ENCODE measurements at regions not wholly inside any gene's neighbourhood (a gene's known extent, or its start where the extent isn't known, plus 50 kb on each side); places are given as distances from the start of the nearest gene placed in this dataset.
A peak's percentile ranks its signal among the peaks of the same experiment; 100 is the strongest.

- FAIRE-seq (no peak), ATAC-seq (no peak), DNase-seq (no peak)
- no peak for TF ChIP-seq CTCF (IDR thresholded peaks at IDR 0.05)
- intact Hi-C loops (cut with DNase I): no loop called here
- WGBS, 2 donors: 72 to 73% methylated on average over 10 of the region's 10 CpGs
- H3K4me1 ChIP-seq: peaks cover 0 to 9% (median 4%) of the 10 kb centered on the region in 3 donors
- no peak overlapping the region for H3K4me3 ChIP-seq
- H3K27me3 ChIP-seq: peaks cover 0 to 28% (median 2%) of the 10 kb centered on the region in 4 donors
- no peaks in the 10 kb centered on the region for H3K9me3 ChIP-seq
- H3K36me3 ChIP-seq: no peaks in the 10 kb centered on the region
- H3K27ac ChIP-seq: no peak overlapping the region
Observed at GRCh38 chr6:27758491-27758890, 153.7 kb downstream of the OR2B2 start.

- H3K27ac ChIP-seq: no peak overlapping the region
- ATAC-seq: no peak
- WGBS, 2 donors: 23% methylated on average over 30 of the region's 30 CpGs
Observed at GRCh38 chr6:27757307-27757706, 154.9 kb downstream of the OR2B2 start.

GRCh38 chr6:27755768-27756167 lies 156.4 kb downstream of the OR2B2 start:
- Histone ChIP-seq H3K27me3 (peaks cover 0 to 13% (median 0%) of the 10 kb centered on the region in 4 donors), H3K27ac (no peak overlapping the region), H3K4me1 (peaks cover 0 to 10% (median 5%) of the 10 kb centered on the region in 3 donors), H3K36me3 (no peaks in the 10 kb centered on the region), H3K9me3 (no peaks in the 10 kb centered on the region), H3K4me3 (no peak overlapping the region)
- intact Hi-C loops (cut with DNase I): no loop called here
- TF ChIP-seq CTCF (IDR thresholded peaks at IDR 0.05): no peak
- no peak for FAIRE-seq
- no peak for DNase-seq
- no peak for ATAC-seq
- 78 to 85% methylated on average over 4 of the region's 4 CpGs for WGBS, 2 donors

More at GRCh38 chr6:27757307-27757706, 154.9 kb downstream of the OR2B2 start:
- intact Hi-C loops (cut with DNase I): no loop called here
- Histone ChIP-seq H3K4me1 (peaks cover 0 to 10% (median 5%) of the 10 kb centered on the region in 3 donors), H3K27me3 (peaks cover 0 to 20% (median under 1%) of the 10 kb centered on the region in 4 donors), H3K4me3 (peak overlapping the region in 1 of 4 donors; percentile 31), H3K36me3 (no peaks in the 10 kb centered on the region), H3K9me3 (no peaks in the 10 kb centered on the region)
- no peak for TF ChIP-seq CTCF (IDR thresholded peaks at IDR 0.05)
- FAIRE-seq: no peak
- DNase-seq: peak in 2 of 6 donors; percentile 21 to 57

GRCh38 chr6:27754408-27754782 lies 157.8 kb downstream of the OR2B2 start:
- ATAC-seq (no peak), DNase-seq (no peak), FAIRE-seq (no peak)
- Histone ChIP-seq H3K27ac (no peak overlapping the region), H3K36me3 (no peaks in the 10 kb centered on the region), H3K4me1 (peaks cover 0 to 10% (median 5%) of the 10 kb centered on the region in 3 donors), H3K27me3 (peaks cover 0 to 8% (median 0%) of the 10 kb centered on the region in 4 donors), H3K4me3 (peak overlapping the region in 1 of 4 donors; percentile 55), H3K9me3 (no peaks in the 10 kb centered on the region)
- intact Hi-C loops (cut with DNase I): no loop called here
- 19 to 23% methylated on average over 1 of the region's 1 CpG for WGBS, 2 donors
- TF ChIP-seq CTCF (IDR thresholded peaks at IDR 0.05): no peak

- peak; percentile 94 for FAIRE-seq
Observed at GRCh38 chr6:27753668-27754407, 158.4 kb downstream of the OR2B2 start.

More at GRCh38 chr6:27753668-27754407, 158.4 kb downstream of the OR2B2 start:
- peaks cover 0 to 10% (median 5%) of the 10 kb centered on the region in 3 donors for H3K4me1 ChIP-seq
- intact Hi-C loops (cut with DNase I): no loop called here
- no peak overlapping the region for H3K27ac ChIP-seq
- H3K27me3 ChIP-seq: peaks cover 0 to 8% (median 0%) of the 10 kb centered on the region in 4 donors
- whole genome bisulfite sequencing, 2 donors: 1% methylated on average over 12 of the region's 12 CpGs
- no peaks in the 10 kb centered on the region for H3K36me3 ChIP-seq
- peak overlapping the region in 2 of 4 donors; percentile 47 to 55 for H3K4me3 ChIP-seq
- peak in 5 of 6 donors; percentile 18 to 60 (median 44) for DNase-seq
- TF ChIP-seq CTCF (IDR thresholded peaks at IDR 0.05): no peak
- ATAC-seq: peak in 2 of 4 donors; percentile 22 to 38
- H3K9me3 ChIP-seq: no peaks in the 10 kb centered on the region

Measured in pancreas (tissue), 10 donors.